ENCODE measurements at regions not wholly inside any gene's neighbourhood (a gene's known extent, or its start where the extent isn't known, plus 50 kb on each side); places are given as distances from the start of the nearest gene placed in this dataset.
"Not testable (repeated sequence)": the region's sequence is repeated elsewhere in the genome, so short reads cannot be mapped to it uniquely, and the experiment has no call there.

DNA sequence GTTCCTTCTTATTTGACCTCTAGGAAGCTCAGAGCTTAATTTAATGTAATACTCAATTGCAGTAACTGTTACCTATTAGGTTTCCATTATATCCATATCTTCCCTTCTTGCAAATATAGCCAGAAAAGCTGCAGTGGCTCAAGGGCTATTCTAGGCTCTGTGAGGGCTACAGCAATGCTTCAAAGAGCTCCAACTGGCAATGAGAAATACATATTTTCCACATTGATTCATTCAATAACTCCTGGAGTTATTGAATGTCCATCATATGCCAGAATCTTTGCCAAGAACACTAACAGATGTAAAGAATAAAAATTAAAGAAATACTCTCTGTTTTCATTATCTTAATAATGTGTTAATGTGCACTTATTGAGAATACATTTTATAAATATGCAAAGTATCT is 396.9 kb upstream of the PAPPA start:
- DNase-seq = no peak

DNA sequence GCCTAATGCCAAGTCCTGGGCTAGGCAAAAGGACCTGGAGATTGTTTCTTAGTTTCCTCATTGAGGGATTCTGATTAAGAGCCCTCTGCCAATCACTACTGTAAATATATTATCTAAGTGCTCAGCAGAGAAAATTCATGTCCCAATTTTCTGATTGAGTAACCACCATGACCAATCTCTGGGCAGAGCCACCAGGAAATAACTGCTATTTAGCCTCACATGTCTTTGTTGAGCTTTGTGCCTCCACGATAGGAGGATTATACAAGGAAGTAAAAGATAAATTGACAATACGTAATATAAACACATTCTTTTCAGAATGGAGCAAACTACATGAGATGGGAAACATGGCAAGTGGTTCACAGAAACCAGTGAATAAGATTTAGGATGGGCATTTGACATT is 396.1 kb upstream of the PAPPA start:
- no peak for DNase-seq

DNA sequence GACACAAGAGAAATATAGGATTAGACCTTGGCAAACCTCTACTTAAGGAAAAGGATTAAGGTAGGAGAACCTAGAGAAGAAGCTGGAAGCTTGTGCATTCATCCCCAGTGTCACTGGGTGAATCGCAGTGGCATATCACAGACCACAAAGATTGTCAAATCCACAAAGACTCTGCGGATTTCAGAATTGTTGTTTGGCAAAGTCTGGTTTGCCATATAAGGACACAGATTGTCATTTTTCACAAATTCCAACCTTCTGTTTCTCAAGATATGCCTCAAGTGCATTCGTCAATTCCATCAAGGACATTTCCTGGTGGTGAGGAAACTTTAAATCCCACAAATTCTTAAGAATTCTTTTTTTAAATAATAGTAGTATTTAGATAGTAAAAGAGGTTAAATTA is 395.1 kb upstream of the PAPPA start:
- no peak for DNase-seq

DNA sequence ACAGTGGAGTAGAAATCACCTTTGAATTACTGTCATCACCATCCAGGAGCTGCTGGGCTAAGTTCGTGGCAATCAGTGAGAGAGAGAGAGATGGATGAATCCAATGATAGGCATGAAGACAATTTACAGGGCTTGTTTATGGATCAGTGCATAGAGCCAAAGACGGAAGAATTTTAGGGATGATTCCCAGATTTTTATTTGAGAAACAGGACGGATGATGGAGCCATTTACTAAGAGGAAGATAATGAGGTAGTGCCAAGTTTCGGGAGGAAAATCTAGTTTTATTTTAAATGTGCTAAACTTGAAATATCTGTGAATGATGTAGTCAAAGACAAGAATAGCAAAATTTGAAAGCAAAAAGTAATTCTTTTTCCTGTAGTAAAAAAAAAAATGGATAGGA is 394.2 kb upstream of the PAPPA start:
- no peak for DNase-seq

DNA sequence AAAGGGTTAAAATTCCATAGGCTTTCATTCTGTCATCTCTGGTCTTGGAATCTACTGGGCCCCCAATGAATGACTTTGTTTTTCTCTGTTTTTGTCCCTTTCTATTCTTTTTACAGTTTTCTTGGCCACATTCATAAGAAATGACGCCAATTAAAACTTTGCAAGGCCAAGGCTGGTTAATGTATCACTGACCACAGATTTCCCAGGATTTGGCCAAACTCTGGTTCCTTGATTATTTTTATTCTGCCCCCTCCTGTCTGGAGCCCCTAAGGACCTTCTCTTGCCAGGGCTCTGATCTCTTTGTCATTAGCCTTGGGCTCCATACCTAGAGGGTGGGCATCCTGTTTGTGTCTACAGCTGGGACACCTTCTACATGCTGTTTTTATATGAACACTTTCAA is 388.9 kb upstream of the PAPPA start:
- no peak for DNase-seq

DNA sequence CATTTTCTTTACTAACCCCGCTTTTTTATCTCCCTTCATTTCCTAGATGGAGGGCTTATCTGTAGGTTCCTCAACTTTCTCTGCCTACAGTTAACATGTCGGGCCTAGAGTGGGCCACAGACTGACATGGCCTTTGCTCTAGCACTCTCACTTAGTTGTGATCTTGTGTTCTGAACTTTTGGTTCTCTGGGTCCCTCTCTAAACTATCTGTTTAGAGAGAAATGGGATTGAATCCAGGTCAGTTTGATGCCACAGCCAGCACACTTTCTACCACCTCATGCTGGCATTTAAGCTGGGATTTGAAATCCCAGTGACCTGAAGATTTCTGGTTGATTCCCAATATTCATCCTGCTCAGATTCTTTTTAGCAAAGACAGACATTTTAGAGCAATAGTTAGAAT is 388.5 kb upstream of the PAPPA start:
- no peak for DNase-seq

DNA sequence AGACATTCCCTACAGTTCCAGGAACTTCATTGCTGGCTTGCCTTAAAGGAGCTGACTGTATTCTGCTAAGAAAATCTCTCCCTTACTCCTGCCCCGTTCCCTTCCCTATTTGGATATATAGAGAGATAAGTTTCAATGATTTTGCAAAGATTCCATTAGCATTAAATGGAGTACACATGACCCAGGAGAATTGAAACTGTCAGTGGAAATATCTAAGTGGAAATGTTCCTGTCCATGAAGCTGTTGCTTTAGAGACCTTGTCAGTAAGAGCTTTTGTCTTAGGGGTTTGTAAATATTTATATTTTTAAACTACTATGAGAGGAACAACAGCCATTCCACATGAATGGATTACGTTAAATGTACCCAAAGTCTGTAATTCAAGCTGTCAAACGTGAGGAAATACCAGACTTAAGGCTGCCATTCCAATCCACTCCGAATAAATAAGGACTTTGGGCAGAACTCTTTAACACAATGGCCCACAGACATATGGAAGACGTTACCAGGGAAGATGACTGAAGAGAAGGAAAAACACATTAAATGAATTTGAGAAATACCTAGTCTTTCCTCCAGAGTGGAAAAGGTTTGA is 387.1 kb upstream of the PAPPA start:
- no peak for DNase-seq

DNA sequence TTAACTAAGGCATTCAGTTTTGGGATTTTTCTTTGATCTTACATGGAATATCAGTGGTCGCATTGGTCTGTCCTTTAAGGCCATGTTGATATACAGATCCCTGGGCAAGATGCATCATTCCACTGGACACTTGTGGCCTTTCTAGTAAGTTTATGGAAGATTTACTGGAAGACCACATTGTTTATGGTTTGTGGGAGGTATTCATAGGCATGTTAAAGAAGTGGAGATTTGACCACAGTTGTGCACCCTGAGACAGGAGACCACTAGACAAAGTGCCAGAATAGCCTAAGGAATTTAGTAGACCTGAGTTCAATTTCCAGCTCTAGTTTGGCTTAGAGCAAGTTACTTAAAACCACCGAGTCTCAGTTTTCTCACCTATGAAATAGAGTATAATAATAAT is 383.1 kb upstream of the PAPPA start:
- no peak for DNase-seq

DNA sequence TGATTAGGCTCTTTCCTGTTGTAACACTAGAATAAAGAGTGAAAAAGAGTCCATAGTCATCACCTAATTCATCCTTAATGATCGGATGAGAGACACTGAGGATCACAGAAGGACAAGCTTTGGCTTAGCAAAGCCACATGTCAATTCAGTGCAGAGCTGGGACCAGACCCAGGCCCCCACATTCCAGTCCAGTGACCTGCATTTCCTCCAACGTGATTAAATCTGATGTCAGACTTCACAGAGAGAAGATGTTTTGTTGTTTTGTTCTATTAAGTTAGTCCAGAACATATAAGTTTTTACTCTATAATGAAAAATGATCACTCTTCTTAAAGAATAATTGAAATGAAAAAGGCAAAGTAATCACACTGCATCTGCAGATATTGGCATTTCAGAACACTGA is 377.9 kb upstream of the PAPPA start:
- DNase-seq = no peak

DNA sequence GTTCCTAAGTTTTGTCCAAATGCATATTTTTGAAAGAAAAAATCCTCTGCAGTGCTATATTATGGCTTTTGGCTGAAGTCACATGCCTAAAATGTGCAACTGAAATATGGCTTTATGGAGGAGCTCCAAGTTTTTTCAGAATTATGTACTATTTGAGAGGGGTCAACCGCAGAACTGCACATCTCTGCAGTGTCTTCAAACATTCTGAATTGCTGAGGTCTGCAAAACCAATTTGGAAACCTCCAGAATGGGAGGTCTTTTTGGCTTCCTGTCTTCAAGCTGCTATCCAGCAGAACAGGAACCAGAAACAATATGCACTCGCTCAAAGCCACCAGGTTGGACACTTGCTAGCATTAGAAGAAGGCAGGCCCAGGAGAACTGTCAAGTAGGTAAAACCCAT is 376.0 kb upstream of the PAPPA start:
- no peak for DNase-seq

DNA sequence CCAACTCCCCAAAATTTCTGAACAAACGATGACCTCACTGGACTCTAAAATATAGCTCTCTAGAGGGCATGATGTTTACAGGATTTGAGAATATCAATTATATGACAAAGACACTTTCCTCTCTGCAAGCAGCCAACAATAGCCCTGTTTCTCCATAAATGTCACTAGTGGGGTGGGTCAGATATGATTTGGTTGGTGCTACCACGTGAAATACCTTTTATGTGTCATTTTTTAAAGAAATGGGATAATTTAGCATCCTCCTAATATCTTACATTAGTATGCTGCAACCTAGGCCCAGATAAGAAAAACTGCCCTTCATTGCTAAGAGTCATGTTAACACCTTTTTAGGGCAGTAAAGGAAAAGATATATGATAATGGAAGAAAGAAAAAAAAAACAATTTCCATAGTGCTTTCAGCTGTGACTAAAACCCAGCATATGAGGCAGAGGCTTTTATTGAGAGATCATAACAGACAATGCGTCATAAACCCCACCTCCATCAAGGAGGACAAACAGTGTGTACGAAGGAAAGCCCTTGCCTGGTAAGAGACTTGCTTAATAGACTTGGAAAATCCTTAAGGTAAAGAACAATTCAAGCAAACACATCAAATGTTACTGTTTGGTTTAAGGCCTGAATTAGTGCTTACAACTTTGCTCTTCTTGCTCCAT is 372.4 kb upstream of the PAPPA start:
- no peak for DNase-seq

DNA sequence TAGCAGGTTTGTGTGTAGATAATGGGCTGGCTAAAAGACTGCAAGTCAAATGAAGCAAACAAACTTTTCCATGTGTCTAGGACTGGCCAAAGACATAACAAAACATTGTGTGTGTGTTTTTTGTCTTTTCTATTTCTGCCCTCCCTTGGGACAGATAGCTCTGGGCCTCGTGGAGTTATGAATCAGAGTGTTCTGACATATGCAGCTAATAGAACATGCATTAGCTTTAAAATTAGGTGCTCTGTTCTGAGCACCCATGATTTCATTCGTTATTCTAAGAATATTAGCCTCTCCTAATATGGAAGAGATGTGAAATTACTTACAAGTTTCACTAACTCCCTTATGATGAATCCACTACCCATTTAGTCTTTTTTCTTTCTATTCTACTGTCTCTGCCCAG is 367.3 kb upstream of the PAPPA start:
- no peak for DNase-seq

DNA sequence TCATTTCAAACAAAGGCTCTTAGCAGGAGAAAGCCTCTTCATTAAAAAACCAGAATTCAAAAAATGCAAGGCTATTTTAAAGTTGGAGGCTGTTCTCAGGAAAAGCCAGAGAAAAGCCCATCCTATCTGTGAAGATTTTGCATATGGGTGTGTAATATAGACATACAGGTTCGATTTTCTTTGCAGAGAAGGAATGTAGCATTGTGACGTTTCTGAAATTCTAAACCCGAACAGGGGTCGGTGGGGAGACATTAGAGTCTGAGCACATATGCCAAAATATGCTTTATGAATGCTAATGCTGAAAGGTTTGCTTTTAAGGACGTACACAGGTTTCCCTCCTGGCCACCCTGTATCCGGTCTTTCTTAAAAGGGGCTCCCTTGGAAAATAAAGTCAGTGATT is 363.1 kb upstream of the PAPPA start:
- DNase-seq = no peak

DNA sequence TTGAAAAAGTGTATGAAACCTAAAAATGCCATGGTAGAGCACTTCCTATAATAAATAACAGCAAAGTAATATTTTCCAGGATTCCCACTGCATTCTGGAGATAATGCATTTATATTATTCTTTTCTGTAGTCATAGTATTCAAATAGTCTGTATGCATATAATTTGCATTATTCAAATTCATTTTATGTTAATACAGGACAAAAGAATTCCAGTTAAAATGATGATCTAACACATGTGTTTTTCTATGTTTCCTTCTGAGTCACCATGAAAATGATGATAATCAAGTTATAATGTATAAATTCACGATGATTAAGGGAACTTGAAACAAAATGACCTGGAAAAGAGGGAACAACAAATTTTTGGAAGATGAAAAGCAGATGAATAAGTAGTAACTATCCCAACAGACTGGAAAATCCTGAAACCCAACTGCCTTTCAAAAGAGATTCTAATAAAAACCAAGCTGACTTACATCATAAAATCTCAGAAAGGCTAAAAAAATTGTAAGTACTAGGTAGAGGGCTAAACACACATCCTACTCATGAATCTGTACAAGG is 358.6 kb upstream of the PAPPA start:
- DNase-seq = no peak

DNA sequence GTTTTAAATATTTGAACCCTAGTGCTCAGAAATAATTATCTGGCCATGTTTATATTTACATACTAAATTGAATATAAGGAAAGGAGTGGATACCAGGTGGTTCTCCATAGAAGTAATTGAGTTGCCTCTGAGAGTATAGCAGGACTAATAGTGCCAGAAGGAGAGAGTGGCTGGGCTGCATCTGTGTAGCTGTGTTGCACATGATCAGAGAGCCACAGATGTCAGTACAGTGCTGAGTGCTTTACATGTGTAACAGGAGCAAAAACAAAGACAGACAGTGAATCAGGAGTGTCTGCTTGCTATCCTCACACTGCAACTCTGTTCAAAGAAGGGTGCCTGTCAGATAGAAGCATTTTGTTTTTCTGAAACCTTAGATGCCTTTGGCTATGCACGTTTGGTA is 353.9 kb upstream of the PAPPA start:
- DNase-seq = no peak

DNA sequence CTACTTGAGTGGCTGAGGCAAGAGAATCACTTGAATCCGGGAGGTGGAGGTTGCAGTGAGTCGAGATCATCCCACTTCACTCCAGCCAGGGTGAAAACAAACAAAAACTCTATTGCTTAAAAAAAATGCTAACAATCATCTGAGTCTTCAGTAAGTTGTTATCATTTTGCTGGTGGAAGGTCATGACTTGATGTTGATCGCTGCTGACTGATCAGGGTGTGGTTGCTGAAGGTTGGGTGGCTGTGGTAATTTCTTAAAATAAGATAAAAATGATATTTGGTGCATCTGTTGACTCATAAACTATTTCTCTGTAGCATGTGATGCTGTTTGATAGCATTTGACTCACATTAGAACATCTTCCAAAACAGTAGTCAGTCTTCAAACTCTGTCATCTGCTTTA is 349.4 kb upstream of the PAPPA start:
- no peak for DNase-seq

DNA sequence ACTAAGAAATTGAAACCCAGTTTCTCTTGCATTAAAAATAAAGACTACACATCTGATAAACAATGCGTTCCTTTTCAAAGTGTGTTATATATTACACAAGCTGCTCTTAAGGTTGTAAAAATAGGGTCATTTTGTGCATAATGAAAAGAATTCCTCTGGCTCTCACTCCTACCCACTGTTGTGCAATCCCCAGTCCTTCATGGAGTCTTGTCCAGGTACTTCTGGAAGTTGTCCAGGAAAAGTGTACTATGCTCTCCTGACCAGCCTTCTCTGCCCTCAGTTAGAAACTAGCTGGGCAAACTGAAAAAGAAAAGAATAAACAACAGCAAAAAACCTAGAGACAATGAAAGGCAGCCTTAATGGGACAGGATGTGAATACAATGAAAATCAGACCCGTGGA is 345.5 kb upstream of the PAPPA start:
- no peak for DNase-seq

DNA sequence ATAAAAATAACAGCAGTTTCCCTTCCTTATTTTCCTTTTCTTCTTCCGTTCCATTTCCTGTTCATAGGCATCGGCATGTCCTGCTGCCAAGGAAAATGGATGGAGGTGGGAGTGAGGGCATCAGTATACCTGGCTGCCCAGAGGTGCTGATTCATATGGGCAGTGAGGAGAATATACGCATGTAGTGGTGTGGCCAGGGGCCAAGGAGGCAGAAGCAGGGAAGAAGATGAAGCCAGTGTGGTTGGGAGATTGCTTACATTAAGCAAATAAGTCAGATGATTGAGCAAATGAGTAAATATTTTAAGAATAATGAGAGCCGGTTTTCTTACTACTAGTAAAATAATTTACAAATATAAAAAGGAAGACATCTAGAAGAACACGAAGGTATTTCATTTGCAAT is 344.9 kb upstream of the PAPPA start:
- no peak for DNase-seq

DNA sequence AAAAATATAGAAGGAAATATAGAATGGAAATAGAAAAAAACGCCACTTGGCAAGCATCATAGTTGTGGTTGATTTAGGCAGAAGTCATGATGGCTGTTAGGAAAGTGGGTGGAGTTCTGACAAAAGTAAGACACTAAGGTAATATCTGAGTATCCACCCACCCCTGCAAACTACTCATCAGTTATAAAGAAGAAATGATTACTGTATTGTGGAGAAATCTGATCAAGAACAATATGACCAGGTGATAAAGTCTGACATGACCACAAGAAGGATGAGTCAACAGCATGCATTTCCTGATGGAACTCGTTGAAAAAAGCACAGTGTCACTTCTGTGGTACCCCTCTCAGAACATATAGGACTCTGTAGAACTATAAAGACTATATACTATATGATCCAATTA is 343.4 kb upstream of the PAPPA start:
- no peak for DNase-seq

DNA sequence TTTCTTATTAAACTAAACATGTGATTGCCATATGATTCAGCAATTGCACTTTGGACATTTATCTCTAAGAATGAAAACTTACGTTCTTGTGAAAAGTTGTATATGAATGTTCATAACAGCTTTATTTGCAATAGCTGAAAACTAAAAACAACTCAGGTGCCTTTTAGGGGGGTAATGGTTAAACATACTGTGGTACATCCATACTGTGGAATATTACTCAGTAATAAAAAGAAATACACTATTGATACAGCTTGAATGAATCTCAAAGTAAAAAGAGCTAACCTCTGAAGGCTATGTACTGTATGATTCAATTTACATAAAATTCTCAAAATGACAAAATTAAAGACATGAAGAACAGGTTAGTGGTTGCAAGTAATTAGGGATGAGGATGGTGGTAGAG is 339.5 kb upstream of the PAPPA start:
- no peak for DNase-seq

DNA sequence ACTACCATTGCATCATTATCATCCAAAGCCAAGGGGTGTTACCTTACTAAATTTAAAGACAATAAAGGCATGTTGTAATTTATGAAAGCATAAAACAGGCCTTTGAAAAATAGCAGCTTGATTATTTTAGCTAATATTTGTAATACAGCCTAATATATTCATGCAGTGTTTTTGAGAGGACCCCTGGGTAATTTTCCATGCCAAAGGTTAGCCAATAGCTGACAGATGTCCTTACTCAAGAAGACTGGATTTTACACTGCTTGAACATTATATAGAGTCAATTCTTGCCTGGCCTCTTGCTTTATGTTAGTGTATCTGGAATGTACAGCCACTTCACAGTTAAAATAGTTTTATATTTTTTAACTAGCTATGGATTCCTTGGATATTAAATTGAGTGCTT is 337.8 kb upstream of the PAPPA start:
- DNase-seq = no peak

DNA sequence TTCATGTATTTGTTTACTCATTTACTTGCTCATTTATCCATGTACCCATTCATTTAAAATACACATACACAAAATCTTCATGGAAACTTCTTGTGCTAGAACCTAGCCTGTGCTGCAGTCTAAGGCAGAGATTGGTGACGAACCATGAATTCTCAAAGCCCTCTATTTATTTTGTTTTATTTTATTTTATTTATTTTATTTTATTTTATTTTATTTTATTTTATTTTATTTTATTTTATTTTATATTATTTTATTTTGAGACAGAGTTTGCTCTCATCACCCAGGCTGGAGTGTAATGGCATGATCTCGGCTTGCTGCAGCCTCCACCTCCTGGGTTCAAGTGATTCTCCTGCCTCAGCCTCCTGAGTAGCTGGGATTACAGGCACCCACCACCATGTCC is 334.9 kb upstream of the PAPPA start:
- not testable (repeated sequence) for DNase-seq

DNA sequence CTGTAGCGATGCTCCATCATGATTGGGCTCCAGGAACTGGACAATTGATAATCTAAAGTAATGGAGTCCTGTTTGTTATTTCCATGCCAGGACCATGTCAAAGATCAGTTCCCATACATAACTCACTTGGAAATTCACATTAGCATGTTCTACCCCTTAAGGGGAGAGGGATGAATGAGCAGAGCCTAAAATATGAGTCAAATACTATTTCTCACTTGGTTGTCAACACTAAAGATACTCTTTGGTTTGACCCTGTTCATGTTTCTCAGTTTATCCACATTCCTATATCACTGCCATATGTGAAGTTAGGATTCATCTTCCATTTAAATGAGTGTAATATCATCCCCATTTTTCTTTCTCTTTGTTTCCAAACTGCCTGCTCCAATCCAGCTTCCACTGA is 321.6 kb upstream of the PAPPA start:
- no peak for DNase-seq

DNA sequence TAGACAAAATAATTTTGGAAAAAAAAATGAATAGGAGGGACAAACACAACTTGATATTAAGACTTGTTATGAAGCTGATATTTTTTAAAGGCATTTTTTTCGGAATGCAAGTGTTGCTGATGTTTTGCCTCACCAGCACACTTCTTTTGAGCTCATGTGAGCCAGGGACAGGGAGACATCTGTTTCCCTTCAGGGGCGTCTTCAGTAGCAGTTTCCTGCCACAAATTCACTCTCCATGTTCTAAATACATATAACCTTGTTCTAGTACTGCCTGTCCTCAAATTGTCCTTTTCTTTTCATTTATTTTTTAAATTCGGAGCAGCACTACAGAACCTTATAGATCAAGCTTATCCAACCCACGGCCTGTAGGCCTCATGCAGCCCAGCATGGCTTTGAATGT is 316.0 kb upstream of the PAPPA start:
- DNase-seq = no peak

DNA sequence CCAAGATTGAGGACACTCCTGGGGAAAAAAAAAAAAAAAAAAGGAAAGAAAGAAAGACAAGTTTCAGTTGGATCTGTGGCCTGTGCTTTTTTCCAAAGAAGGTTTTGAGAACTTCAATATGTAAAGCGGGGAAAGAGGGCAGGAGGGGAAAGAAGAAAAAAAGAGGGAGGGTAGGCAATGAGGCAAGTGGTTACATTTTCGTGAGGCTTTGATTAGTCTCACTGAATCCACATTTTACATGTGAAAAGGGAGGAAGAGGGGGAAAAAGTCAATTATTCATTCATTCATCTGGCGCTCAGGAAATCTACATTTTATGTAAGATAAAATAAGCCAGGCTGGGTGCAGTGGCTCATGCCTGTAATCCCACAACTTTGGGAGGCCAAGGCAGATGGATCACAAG is 315.2 kb upstream of the PAPPA start:
- DNase-seq = no peak
